ENCODE measurements at regions not wholly inside any gene's neighbourhood (a gene's known extent, or its start where the extent isn't known, plus 50 kb on each side); places are given as distances from the start of the nearest gene placed in this dataset.

DNA sequence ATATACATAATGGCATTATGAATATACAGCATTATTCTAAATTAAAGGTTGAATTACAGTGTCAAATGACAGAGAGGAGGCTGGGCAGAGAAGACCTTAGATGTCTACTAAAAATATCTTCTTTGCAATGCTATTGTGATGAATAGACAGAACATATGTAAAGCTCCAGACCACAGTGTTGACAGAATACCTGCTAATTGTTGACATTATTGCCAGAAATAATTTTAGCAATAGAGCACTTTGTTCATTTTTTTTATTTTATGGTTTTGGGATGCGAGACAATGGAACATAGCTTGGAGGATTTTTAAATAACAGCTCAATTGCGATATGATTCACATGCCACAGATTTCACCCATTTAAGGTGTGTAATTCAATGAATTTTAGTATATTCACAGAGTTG, 508.8 kb downstream of the PSAT1 start:
- TF ChIP-seq POLR2A (IDR thresholded peaks at IDR 0.05), result no peak
- TF ChIP-seq, protein P1, sequence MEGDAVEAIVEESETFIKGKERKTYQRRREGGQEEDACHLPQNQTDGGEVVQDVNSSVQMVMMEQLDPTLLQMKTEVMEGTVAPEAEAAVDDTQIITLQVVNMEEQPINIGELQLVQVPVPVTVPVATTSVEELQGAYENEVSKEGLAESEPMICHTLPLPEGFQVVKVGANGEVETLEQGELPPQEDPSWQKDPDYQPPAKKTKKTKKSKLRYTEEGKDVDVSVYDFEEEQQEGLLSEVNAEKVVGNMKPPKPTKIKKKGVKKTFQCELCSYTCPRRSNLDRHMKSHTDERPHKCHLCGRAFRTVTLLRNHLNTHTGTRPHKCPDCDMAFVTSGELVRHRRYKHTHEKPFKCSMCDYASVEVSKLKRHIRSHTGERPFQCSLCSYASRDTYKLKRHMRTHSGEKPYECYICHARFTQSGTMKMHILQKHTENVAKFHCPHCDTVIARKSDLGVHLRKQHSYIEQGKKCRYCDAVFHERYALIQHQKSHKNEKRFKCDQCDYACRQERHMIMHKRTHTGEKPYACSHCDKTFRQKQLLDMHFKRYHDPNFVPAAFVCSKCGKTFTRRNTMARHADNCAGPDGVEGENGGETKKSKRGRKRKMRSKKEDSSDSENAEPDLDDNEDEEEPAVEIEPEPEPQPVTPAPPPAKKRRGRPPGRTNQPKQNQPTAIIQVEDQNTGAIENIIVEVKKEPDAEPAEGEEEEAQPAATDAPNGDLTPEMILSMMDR (IDR thresholded peaks at IDR 0.05), result no peak
- no peak for TF ChIP-seq POLR2AphosphoS5 (IDR thresholded peaks at IDR 0.05)

All from breast epithelium (tissue), 3 donors.